HepG2 (cell line): ENCODE measurements at regions not wholly inside any gene's neighbourhood (a gene's known extent, or its start where the extent isn't known, plus 50 kb on each side); places are given as distances from the start of the nearest gene placed in this dataset.

Source experiments
- ATAC-seq: fragments of 200-7000 bp; cut with Tn5 transposase; 3 replicates; pipeline ENCODE4 v1.9.1; 2020; ENCODE audit warnings: mild to moderate bottlenecking, moderate library complexity
- BruUV-seq: library from RNA; stranded (reverse); fragments of 400-500 nt; replicated peaks from 2 replicates; lab custom pipeline; 2021; lab: Mats Ljungman, UMichigan
- CTCF ChIA-PET: fragments of 300-600 bp; formaldehyde crosslinking; extraction: SDS; loops from one replicate; lab custom pipeline; 2021; ENCODE audit warnings: low total read pairs, inconsistent platforms, low intra/inter-chr PET ratio; lab: Yijun Ruan, JAX
- POLR2A ChIA-PET: fragments of 350-600 bp; sonication (Branson Sonifier 250); formaldehyde crosslinking; loops from one replicate; lab custom pipeline; 2020; ENCODE audit warnings: antibody characterized with exemption, inconsistent platforms; lab: Yijun Ruan, JAX
- DNase-seq: peaks from one replicate; pipeline ENCODE4 v3.0.0-alpha.2; 2015; ENCODE audit warnings: low spot score
- FAIRE-seq: peaks from 3 replicates; lab custom pipeline; 2011; peaks lifted over from hg19 to GRCh38; lab: Jason Lieb, UNC
- H2AFZ ChIP-seq: one replicate; pipeline ENCODE4 v1.6.1; 2011; ENCODE audit warnings: low read length, inconsistent platforms
- H3K27ac ChIP-seq: fragments of 300-600 bp; 3 replicates; pipeline ENCODE4 v1.8.0; 2011; ENCODE audit warnings: mixed run types, mild to moderate bottlenecking, mixed read lengths, low read length, inconsistent platforms; ENCODE audit not compliant: insufficient read depth; ENCODE audit errors: extremely low read length
- H3K27me3 ChIP-seq, 2 experiments: fragments of 200-600 bp in 1 of 2; 2 replicates in 1 of 2; 3 replicates in 1 of 2; pipeline versions ENCODE4 v1.6.0 to v1.8.0; 2011; ENCODE audit warnings: low read length in 2 of 2, mild to moderate bottlenecking in 2 of 2, moderate library complexity in 2 of 2, inconsistent platforms in 1 of 2; ENCODE audit not compliant: insufficient read depth in 2 of 2, control insufficient read depth in 1 of 2
- H3K36me3 ChIP-seq, 2 experiments: fragments of 200-600 bp in 1 of 2; replicated peaks in 1 of 2; 2 replicates in 1 of 2; 3 replicates in 1 of 2; pipeline versions ENCODE4 v1.5.1 to v1.8.0; 2011; ENCODE audit warnings: low read length in 2 of 2, inconsistent platforms in 1 of 2; ENCODE audit not compliant: insufficient read depth in 2 of 2, control insufficient read depth in 1 of 2
- H3K4me1 ChIP-seq: 2 replicates; pipeline ENCODE4 v1.5.1; 2012; ENCODE audit warnings: low read length, inconsistent platforms; ENCODE audit not compliant: insufficient read depth
- H3K4me2 ChIP-seq: 2 replicates; pipeline ENCODE4 v1.6.0; 2011; ENCODE audit warnings: low read depth, low read length, inconsistent platforms
- H3K4me3 ChIP-seq, 3 experiments: fragments of 200-600 bp in 1 of 3; sonication (generic), shearing (Covaris generic) in 1 of 3; replicated peaks in 1 of 3; 2 replicates each; pipeline ENCODE4 v1.5.1; 2011 to 2016; ENCODE audit warnings: low read length in 3 of 3, inconsistent platforms in 2 of 3, low read depth in 2 of 3, mild to moderate bottlenecking in 2 of 3, control low read depth in 1 of 3, mixed read lengths in 1 of 3; ENCODE audit not compliant: insufficient read depth in 1 of 3
- H3K79me2 ChIP-seq: one replicate; pipeline ENCODE4 v1.6.1; 2011; ENCODE audit warnings: low read length, inconsistent platforms; ENCODE audit not compliant: insufficient read depth
- H3K9ac ChIP-seq: 2 replicates; pipeline ENCODE4 v1.6.0; 2011; ENCODE audit warnings: mild to moderate bottlenecking, low read depth, low read length, inconsistent platforms; ENCODE audit not compliant: insufficient read depth
- H3K9me3 ChIP-seq: 2 replicates; pipeline ENCODE4 v1.5.1; 2012; ENCODE audit warnings: mild to moderate bottlenecking, low read length
- H4K20me1 ChIP-seq: 2 replicates; pipeline ENCODE4 v1.6.0; 2011; ENCODE audit warnings: inconsistent platforms, mild to moderate bottlenecking, low read length, moderate library complexity; ENCODE audit not compliant: insufficient read depth
- HNF4A ChIP-seq: sonication (generic); formaldehyde crosslinking; IDR thresholded peaks from 2 replicates; pipeline ENCODE4 v1.4.0; 2020; ENCODE audit warnings: missing genetic modification reagents
- SETDB1 ChIP-seq: sonication (generic); formaldehyde crosslinking; IDR thresholded peaks from 2 replicates; pipeline ENCODE4 v1.5.1; 2020; ENCODE audit warnings: missing genetic modification reagents, mild to moderate bottlenecking, borderline replicate concordance
- TEAD2 ChIP-seq: sonication (generic); formaldehyde crosslinking; IDR thresholded peaks from 2 replicates; pipeline ENCODE4 v1.9.0; 2021; ENCODE audit warnings: missing genetic modification reagents
- ZNF614 ChIP-seq: IDR thresholded peaks from 2 replicates; pipeline ENCODE4 v1.6.1; 2018; ENCODE audit warnings: missing biosample characterization, missing genetic modification reagents, inconsistent platforms, borderline replicate concordance
- WGBS: methylation state at CpG from one replicate; pipeline ENCODE4 v1.1.6; 2017; ENCODE audit warnings: low lambda C conversion rate; 5-methylcytosine and 5-hydroxymethylcytosine counted together
- in situ Hi-C: cut with HindIII; loops from 2 replicates; pipeline ENCODE4 v1.10.0; 2017; ENCODE audit warnings: low pct_unique_long_range_greater_than_20kb; ENCODE audit not compliant: extremely low pct_ligation_motif_present
- intact Hi-C: fragments of 100-400 bp; cut with micrococcal nuclease; formaldehyde crosslinking; loops from one replicate; pipeline ENCODE4 v1.10.0; 2022; ENCODE audit not compliant: unreplicated experiment
- TF ChIP-seq, protein P1 (sequence below): IDR thresholded peaks from 2 replicates; pipeline ENCODE4 v1.6.1; 2016; ENCODE audit warnings: control low read depth

- Histone ChIP-seq H4K20me1 (no peaks in the 10 kb centered on the region), H3K36me3 (no peaks in the 10 kb centered on the region), H2AFZ (no peak overlapping the region), H3K79me2 (no peaks in the 10 kb centered on the region), H3K9me3 (no peaks in the 10 kb centered on the region), H3K4me1 (peaks cover 38% of the 10 kb centered on the region), H3K27ac (no peak overlapping the region), H3K4me3 (no peak overlapping the region), H3K27me3 (peaks cover 2 to 8% of the 10 kb centered on the region in 2 experiments; a peak in 2 of 5 replicates), H3K4me2 (no peak overlapping the region), H3K9ac (no peak overlapping the region)
- POLR2A ChIA-PET, result no interaction called here
- TF ChIP-seq HNF4A (CRISPR knock-in tag), result peak; percentile 29
- TF ChIP-seq ZNF614, result no peak
- TF ChIP-seq TEAD2 (CRISPR knock-in tag), result no peak
- TF ChIP-seq, protein P1, sequence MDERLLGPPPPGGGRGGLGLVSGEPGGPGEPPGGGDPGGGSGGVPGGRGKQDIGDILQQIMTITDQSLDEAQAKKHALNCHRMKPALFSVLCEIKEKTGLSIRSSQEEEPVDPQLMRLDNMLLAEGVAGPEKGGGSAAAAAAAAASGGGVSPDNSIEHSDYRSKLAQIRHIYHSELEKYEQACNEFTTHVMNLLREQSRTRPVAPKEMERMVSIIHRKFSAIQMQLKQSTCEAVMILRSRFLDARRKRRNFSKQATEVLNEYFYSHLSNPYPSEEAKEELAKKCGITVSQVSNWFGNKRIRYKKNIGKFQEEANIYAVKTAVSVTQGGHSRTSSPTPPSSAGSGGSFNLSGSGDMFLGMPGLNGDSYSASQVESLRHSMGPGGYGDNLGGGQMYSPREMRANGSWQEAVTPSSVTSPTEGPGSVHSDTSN, result peak; percentile 63
- CTCF ChIA-PET, result no interaction called here
- WGBS, result 26% methylated on average over 6 of the region's 6 CpGs
- intact Hi-C loops (no loop called here), in situ Hi-C loops (no loop called here)
- FAIRE-seq (no peak), ATAC-seq (peak; percentile 54), DNase-seq (no peak)
- no TSS peak for BruUV-seq
These were observed 69.2 kb upstream of the ZNF281 start for GRCh38 chr1:200478945-200479558.

- ChIA-PET CTCF (no interaction called here), POLR2A (no interaction called here)
- H3K27me3 ChIP-seq, result peaks cover 2 to 9% of the 10 kb centered on the region in 2 experiments; a peak in 2 of 5 replicates
- 42% methylated on average over 4 of the region's 4 CpGs for WGBS
- DNase-seq, result no peak
- no peak overlapping the region for H3K9ac ChIP-seq
- H3K4me1 ChIP-seq, result peaks cover 31% of the 10 kb centered on the region
- no peaks in the 10 kb centered on the region for H4K20me1 ChIP-seq
- no peak overlapping the region for H2AFZ ChIP-seq
- no peaks in the 10 kb centered on the region for H3K79me2 ChIP-seq
- peak overlapping the region; percentile 34 for H3K4me2 ChIP-seq
- peak overlapping the region in 1 of 3 experiments; percentile 18; a peak in 1 of 6 replicates for H3K4me3 ChIP-seq
- TF ChIP-seq SETDB1 (CRISPR knock-in tag), result no peak
- no peak for FAIRE-seq
- H3K9me3 ChIP-seq, result no peaks in the 10 kb centered on the region
- H3K27ac ChIP-seq, result no peak overlapping the region
- ATAC-seq, result no peak
- in situ Hi-C loops (no loop called here), intact Hi-C loops (no loop called here)
- H3K36me3 ChIP-seq, result no peaks in the 10 kb centered on the region
- no TSS peak for BruUV-seq
These were observed 68.4 kb upstream of the ZNF281 start for GRCh38 chr1:200478239-200478623.
